Suppressor macrophage treated with lipopolysaccharide for 1 hour (primary cell): ENCODE measurements at regions not wholly inside any gene's neighbourhood (a gene's known extent, or its start where the extent isn't known, plus 50 kb on each side); places are given as distances from the start of the nearest gene placed in this dataset.

Source experiments
- DNase-seq, 3 donors: peaks; one replicate each; pipeline ENCODE4 v3.0.0-alpha.2; 2020 to 2022

GRCh38 chr16:5496013-5496412 lies 398.4 kb upstream of the EEF2KMT start:
- DNase-seq: no peak

- DNase-seq: peak; percentile 55 to 66 (median 60)
Observed at GRCh38 chr16:5490499-5490898, 392.9 kb upstream of the EEF2KMT start.

- no peak for DNase-seq
Observed at GRCh38 chr16:5488581-5488980, 391.0 kb upstream of the EEF2KMT start.

GRCh38 chr16:5487728-5488127 lies 390.1 kb upstream of the EEF2KMT start:
- no peak for DNase-seq

- DNase-seq: no peak
Observed at GRCh38 chr16:5482256-5482655, 384.7 kb upstream of the EEF2KMT start.

GRCh38 chr16:5480431-5481195 lies 383.0 kb upstream of the EEF2KMT start:
- no peak for DNase-seq

- no peak for DNase-seq
Observed at GRCh38 chr16:5479926-5480325, 382.3 kb upstream of the EEF2KMT start.

- DNase-seq: no peak
Observed at GRCh38 chr16:5478036-5478435, 380.4 kb upstream of the EEF2KMT start.

GRCh38 chr16:5477251-5477650 lies 379.7 kb upstream of the EEF2KMT start:
- no peak for DNase-seq

- DNase-seq: no peak
Observed at GRCh38 chr16:5472552-5472951, 375.0 kb upstream of the EEF2KMT start.

GRCh38 chr16:5468488-5468887 lies 370.9 kb upstream of the EEF2KMT start:
- no peak for DNase-seq

- DNase-seq: no peak
Observed at GRCh38 chr16:5467552-5467951, 370.0 kb upstream of the EEF2KMT start.

GRCh38 chr16:5466551-5466950 lies 369.0 kb upstream of the EEF2KMT start:
- no peak for DNase-seq

- no peak for DNase-seq
Observed at GRCh38 chr16:5465714-5466113, 368.1 kb upstream of the EEF2KMT start.

- DNase-seq: no peak
Observed at GRCh38 chr16:5463820-5464219, 366.2 kb upstream of the EEF2KMT start.

GRCh38 chr16:5461574-5461973 lies 364.0 kb upstream of the EEF2KMT start:
- DNase-seq: no peak

- no peak for DNase-seq
Observed at GRCh38 chr16:5461141-5461540, 363.5 kb upstream of the EEF2KMT start.

GRCh38 chr16:5460701-5461100 lies 363.1 kb upstream of the EEF2KMT start:
- DNase-seq: no peak

GRCh38 chr16:5459863-5460262 lies 362.3 kb upstream of the EEF2KMT start:
- DNase-seq: no peak

GRCh38 chr16:5455110-5455509 lies 357.5 kb upstream of the EEF2KMT start:
- DNase-seq: no peak

- no peak for DNase-seq
Observed at GRCh38 chr16:5454349-5454748, 356.8 kb upstream of the EEF2KMT start.

GRCh38 chr16:5451641-5452040 lies 354.0 kb upstream of the EEF2KMT start:
- DNase-seq: no peak

GRCh38 chr16:5450409-5451104 lies 353.0 kb upstream of the EEF2KMT start:
- no peak for DNase-seq

- DNase-seq: no peak
Observed at GRCh38 chr16:5449901-5450300, 352.3 kb upstream of the EEF2KMT start.

GRCh38 chr16:5448798-5449197 lies 351.2 kb upstream of the EEF2KMT start:
- DNase-seq: no peak
